HCT116 (cell line): ENCODE measurements at regions not wholly inside any gene's neighbourhood (a gene's known extent, or its start where the extent isn't known, plus 50 kb on each side); places are given as distances from the start of the nearest gene placed in this dataset.

Experiments
- ATAC-seq: fragments of 200-7000 bp; cut with Tn5 transposase; 2 replicates; pipeline ENCODE4 v1.9.1; 2020; ENCODE audit warnings: mild to moderate bottlenecking, moderate library complexity
- BruUV-seq: library from RNA; stranded (reverse); fragments of 400-500 nt; replicated peaks from 2 replicates; lab custom pipeline; 2021; lab: Mats Ljungman, UMichigan
- CTCF ChIA-PET: fragments of 300-600 bp; sonication (Branson Sonifier 250); formaldehyde crosslinking; loops from one replicate; lab custom pipeline; 2021; ENCODE audit warnings: antibody characterized with exemption; lab: Charles Lee
- POLR2A ChIA-PET: fragments of 300-600, 350-600 bp; sonication (Branson Sonifier 250); formaldehyde crosslinking; loops from one replicate; lab custom pipeline; 2021; ENCODE audit warnings: antibody characterized with exemption; lab: Charles Lee
- RAD21 ChIA-PET, 2 experiments: fragments of 300-600 bp; sonication (Branson Sonifier 250); formaldehyde crosslinking; loops; one replicate each; lab custom pipeline; 2023; ENCODE audit warnings: low total read pairs in 2 of 2; ENCODE audit not compliant: uncharacterized antibody in 2 of 2, unreplicated experiment in 2 of 2, low non-redundant PET in 1 of 2; lab: Charles Lee
- DNase-seq: peaks from one replicate; pipeline ENCODE4 v3.0.0-alpha.2; 2010; ENCODE audit warnings: low read depth, low spot score
- H2AFZ ChIP-seq: fragments of 200-600 bp; shearing (Covaris generic), sonication (generic); 2 replicates; pipeline ENCODE4 v1.6.1; 2017; ENCODE audit warnings: low read depth, mixed run types, mixed read lengths, antibody characterized with exemption, low read length; ENCODE audit not compliant: poor library complexity, severe bottlenecking
- H3K27ac ChIP-seq: 2 replicates; pipeline ENCODE4 v1.5.1; 2012; ENCODE audit warnings: low read depth, low read length
- H3K27me3 ChIP-seq: fragments of 200-600 bp; sonication (generic); 2 replicates; pipeline ENCODE4 v1.6.1; 2016; ENCODE audit warnings: mixed run types, low read length, mixed read lengths; ENCODE audit not compliant: insufficient read depth
- H3K36me3 ChIP-seq, 2 experiments: fragments of 200-500 bp in 1 of 2; fragments of 200-600 bp in 1 of 2; sonication (Bioruptor generic) in 1 of 2; sonication (generic) in 1 of 2; 2 replicates each; pipeline versions ENCODE4 v1.5.1 to v1.6.1; 2014 to 2016; ENCODE audit warnings: low read length in 2 of 2, inconsistent platforms in 1 of 2, mixed read lengths in 1 of 2, mixed run types in 1 of 2; ENCODE audit not compliant: insufficient read depth in 2 of 2, control insufficient read depth in 1 of 2
- H3K4me1 ChIP-seq, 2 experiments: fragments of 200-600 bp in 1 of 2; sonication (generic) in 1 of 2; 2 replicates each; pipeline versions ENCODE4 v1.5.1 to v1.6.1; 2012 to 2017; ENCODE audit warnings: low read length in 2 of 2, inconsistent platforms in 1 of 2, mild to moderate bottlenecking in 1 of 2, mixed read lengths in 1 of 2, mixed run types in 1 of 2, moderate library complexity in 1 of 2; ENCODE audit not compliant: insufficient read depth in 2 of 2, control insufficient read depth in 1 of 2
- H3K4me2 ChIP-seq: fragments of 200-600 bp; sonication (generic); 2 replicates; pipeline ENCODE4 v1.6.1; 2017; ENCODE audit warnings: mixed run types, low read length, mixed read lengths
- H3K4me3 ChIP-seq, 2 experiments: fragments of 200-600 bp in 1 of 2; sonication (generic) in 1 of 2; replicated peaks in 1 of 2; 2 replicates each; pipeline ENCODE4 v1.5.1; 2011 to 2016; ENCODE audit warnings: low read length in 2 of 2, control low read depth in 1 of 2, low read depth in 1 of 2, mild to moderate bottlenecking in 1 of 2, mixed read lengths in 1 of 2, mixed run types in 1 of 2
- H3K79me2 ChIP-seq: fragments of 200-600 bp; sonication (generic); 2 replicates; pipeline ENCODE4 v1.6.1; 2017; ENCODE audit warnings: mild to moderate bottlenecking, mixed run types, low read length, moderate library complexity, mixed read lengths; ENCODE audit not compliant: insufficient read depth
- H3K9ac ChIP-seq: fragments of 200-600 bp; sonication (generic); 2 replicates; pipeline ENCODE4 v1.6.1; 2016; ENCODE audit warnings: low read length, mixed read lengths
- H3K9me2 ChIP-seq: fragments of 200-600 bp; sonication (generic), shearing (Covaris generic); 2 replicates; pipeline ENCODE4 v1.6.1; 2017; ENCODE audit warnings: mixed run types, mild to moderate bottlenecking, moderate library complexity; ENCODE audit not compliant: insufficient read depth
- H3K9me3 ChIP-seq, 2 experiments: fragments of 200-500 bp in 1 of 2; fragments of 200-600 bp in 1 of 2; sonication (Bioruptor generic) in 1 of 2; sonication (generic) in 1 of 2; 2 replicates each; pipeline ENCODE4 v1.6.1; 2014 to 2017; ENCODE audit warnings: low read length in 2 of 2, mixed read lengths in 2 of 2, inconsistent platforms in 1 of 2, low read depth in 1 of 2, mild to moderate bottlenecking in 1 of 2, mixed run types in 1 of 2, moderate library complexity in 1 of 2; ENCODE audit not compliant: control insufficient read depth in 1 of 2, insufficient read depth in 1 of 2
- H4K20me1 ChIP-seq: fragments of 200-600 bp; sonication (generic), shearing (Covaris generic); 2 replicates; pipeline ENCODE4 v1.6.1; 2017; ENCODE audit warnings: mixed run types, mild to moderate bottlenecking, moderate library complexity; ENCODE audit not compliant: insufficient read depth
- ATF3 ChIP-seq: IDR thresholded peaks from 2 replicates; pipeline ENCODE4 v1.6.1; 2012
- ELF1 ChIP-seq: IDR thresholded peaks from 2 replicates; pipeline ENCODE4 v1.6.1; 2012; ENCODE audit warnings: low read depth, borderline replicate concordance
- TCF7L2 ChIP-seq: IDR thresholded peaks from 2 replicates; pipeline ENCODE4 v1.7.0; 2011; ENCODE audit warnings: borderline replicate concordance, inconsistent platforms; ENCODE audit not compliant: insufficient read depth, insufficient read length; ENCODE audit errors: extremely low read depth
- intact Hi-C: fragments of 100-400 bp; cut with micrococcal nuclease; formaldehyde crosslinking; loops from 2 replicates; pipeline ENCODE4 v1.10.0; 2022

- RAD21 ChIA-PET, result no interaction called here
- DNase-seq, result no peak
- Histone ChIP-seq H3K9ac (no peak overlapping the region), H3K9me3 (no peaks in the 10 kb centered on the region), H3K36me3 (no peaks in the 10 kb centered on the region), H4K20me1 (no peaks in the 10 kb centered on the region), H2AFZ (no peak overlapping the region), H3K4me3 (no peak overlapping the region), H3K9me2 (0 out of 2 replicates have a peak, but pooled peaks cover 3% of the 10 kb centered on the region), H3K27ac (no peak overlapping the region), H3K4me1 (no peaks in the 10 kb centered on the region), H3K27me3 (no peaks in the 10 kb centered on the region), H3K79me2 (no peaks in the 10 kb centered on the region), H3K4me2 (no peak overlapping the region)
- no TSS peak for BruUV-seq
- POLR2A ChIA-PET, result no interaction called here
- intact Hi-C loops, result no loop called here
- TF ChIP-seq ATF3, result no peak
- no peak for TF ChIP-seq ELF1
- ATAC-seq, result no peak
- CTCF ChIA-PET, result no interaction called here
Observed at GRCh38 chr2:223141606-223142005, 89.6 kb downstream of the KCNE4 start.

- Histone ChIP-seq H3K27me3 (no peaks in the 10 kb centered on the region), H3K4me3 (no peak overlapping the region), H3K36me3 (no peaks in the 10 kb centered on the region), H3K9me3 (no peaks in the 10 kb centered on the region), H3K27ac (no peak overlapping the region), H3K79me2 (no peaks in the 10 kb centered on the region), H3K4me2 (no peak overlapping the region), H3K9me2 (0 out of 2 replicates have a peak, but pooled peaks cover 3% of the 10 kb centered on the region), H2AFZ (no peak overlapping the region), H3K9ac (no peak overlapping the region), H4K20me1 (no peaks in the 10 kb centered on the region), H3K4me1 (no peaks in the 10 kb centered on the region)
- ChIA-PET CTCF (no interaction called here), POLR2A (no interaction called here), RAD21 (no interaction called here)
- intact Hi-C loops, result no loop called here
- ATAC-seq (no peak), DNase-seq (no peak)
- no TSS peak for BruUV-seq
- TF ChIP-seq TCF7L2, result no peak
- TF ChIP-seq, all 23 proteins: peak for 0
Observed at GRCh38 chr2:223142118-223142517, 90.1 kb downstream of the KCNE4 start.
